ENCODE measurements at regions not wholly inside any gene's neighbourhood (a gene's known extent, or its start where the extent isn't known, plus 50 kb on each side); places are given as distances from the start of the nearest gene placed in this dataset.

DNA sequence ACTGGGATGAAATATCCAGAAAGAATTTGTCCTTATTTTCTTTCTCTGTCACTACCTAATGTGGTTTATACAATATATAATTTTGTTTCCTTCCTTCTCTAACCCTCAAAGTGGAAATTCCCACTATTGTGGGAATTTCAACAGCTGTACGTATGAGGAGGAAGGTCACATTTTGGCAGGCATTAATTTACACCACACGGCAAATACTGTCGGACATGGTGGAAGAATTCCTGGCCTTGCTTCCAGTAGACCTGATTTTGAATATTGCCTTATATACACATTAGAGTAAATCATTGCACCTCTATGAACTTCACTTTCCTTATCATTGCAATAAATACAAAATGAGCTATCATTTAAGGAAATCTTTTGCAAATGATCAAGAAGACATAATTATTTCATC is 358.1 kb upstream of the ETAA1 start:
- Histone ChIP-seq H3K4me3 (ENCODE audit: low read depth, low read length) (no peak overlapping the region), H3K27ac (ENCODE audit: extremely low read depth, low read depth, low read length) (no peak overlapping the region), H3K9me3 (ENCODE audit: control insufficient read depth, insufficient read depth, low read depth, low read length) (no peaks in the 10 kb centered on the region), H3K4me1 (ENCODE audit: control insufficient read depth, insufficient read depth, low read length) (peaks cover 15% of the 10 kb centered on the region), H3K36me3 (ENCODE audit: control insufficient read depth in 2 of 2, insufficient read depth in 1 of 2, low read length in 2 of 2) (no peaks in the 10 kb centered on the region)
- POLR2A ChIA-PET: no interaction called here
- TF ChIP-seq ZNF266 (tag by site-specific recombination; IDR thresholded peaks at IDR 0.05; ENCODE audit: low read depth) (no peak), ZNF140 (tag by site-specific recombination; IDR thresholded peaks at IDR 0.05) (no peak), ZNF169 (tag by site-specific recombination; IDR thresholded peaks at IDR 0.05) (no peak), ZNF248 (tag by site-specific recombination; IDR thresholded peaks at IDR 0.05) (no peak), ZFP41 (tag by site-specific recombination; IDR thresholded peaks at IDR 0.05; ENCODE audit: borderline replicate concordance) (no peak), ZNF184 (tag by site-specific recombination; IDR thresholded peaks at IDR 0.05) (no peak), ZNF10 (tag by site-specific recombination; IDR thresholded peaks at IDR 0.05) (no peak), ZNF621 (tag by site-specific recombination; IDR thresholded peaks at IDR 0.05) (no peak), ZNF830 (tag by site-specific recombination; IDR thresholded peaks at IDR 0.05; ENCODE audit: low read depth) (no peak)
- TF ChIP-seq, protein P1, sequence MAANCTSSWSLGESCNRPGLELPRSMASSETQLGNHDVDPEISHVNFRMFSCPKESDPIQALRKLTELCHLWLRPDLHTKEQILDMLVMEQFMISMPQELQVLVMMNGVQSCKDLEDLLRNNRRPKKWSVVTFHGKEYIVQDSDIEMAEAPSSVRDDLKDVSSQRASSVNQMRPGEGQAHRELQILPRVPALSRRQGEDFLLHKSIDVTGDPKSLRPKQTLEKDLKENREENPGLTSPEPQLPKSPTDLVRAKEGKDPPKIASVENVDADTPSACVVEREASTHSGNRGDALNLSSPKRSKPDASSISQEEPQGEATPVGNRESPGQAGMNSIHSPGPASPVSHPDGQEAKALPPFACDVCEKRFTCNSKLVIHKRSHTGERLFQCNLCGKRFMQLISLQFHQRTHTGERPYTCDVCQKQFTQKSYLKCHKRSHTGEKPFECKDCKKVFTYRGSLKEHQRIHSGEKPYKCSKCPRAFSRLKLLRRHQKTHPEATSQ (tag by site-specific recombination; IDR thresholded peaks at IDR 0.05): no peak
- TF ChIP-seq, protein P2, sequence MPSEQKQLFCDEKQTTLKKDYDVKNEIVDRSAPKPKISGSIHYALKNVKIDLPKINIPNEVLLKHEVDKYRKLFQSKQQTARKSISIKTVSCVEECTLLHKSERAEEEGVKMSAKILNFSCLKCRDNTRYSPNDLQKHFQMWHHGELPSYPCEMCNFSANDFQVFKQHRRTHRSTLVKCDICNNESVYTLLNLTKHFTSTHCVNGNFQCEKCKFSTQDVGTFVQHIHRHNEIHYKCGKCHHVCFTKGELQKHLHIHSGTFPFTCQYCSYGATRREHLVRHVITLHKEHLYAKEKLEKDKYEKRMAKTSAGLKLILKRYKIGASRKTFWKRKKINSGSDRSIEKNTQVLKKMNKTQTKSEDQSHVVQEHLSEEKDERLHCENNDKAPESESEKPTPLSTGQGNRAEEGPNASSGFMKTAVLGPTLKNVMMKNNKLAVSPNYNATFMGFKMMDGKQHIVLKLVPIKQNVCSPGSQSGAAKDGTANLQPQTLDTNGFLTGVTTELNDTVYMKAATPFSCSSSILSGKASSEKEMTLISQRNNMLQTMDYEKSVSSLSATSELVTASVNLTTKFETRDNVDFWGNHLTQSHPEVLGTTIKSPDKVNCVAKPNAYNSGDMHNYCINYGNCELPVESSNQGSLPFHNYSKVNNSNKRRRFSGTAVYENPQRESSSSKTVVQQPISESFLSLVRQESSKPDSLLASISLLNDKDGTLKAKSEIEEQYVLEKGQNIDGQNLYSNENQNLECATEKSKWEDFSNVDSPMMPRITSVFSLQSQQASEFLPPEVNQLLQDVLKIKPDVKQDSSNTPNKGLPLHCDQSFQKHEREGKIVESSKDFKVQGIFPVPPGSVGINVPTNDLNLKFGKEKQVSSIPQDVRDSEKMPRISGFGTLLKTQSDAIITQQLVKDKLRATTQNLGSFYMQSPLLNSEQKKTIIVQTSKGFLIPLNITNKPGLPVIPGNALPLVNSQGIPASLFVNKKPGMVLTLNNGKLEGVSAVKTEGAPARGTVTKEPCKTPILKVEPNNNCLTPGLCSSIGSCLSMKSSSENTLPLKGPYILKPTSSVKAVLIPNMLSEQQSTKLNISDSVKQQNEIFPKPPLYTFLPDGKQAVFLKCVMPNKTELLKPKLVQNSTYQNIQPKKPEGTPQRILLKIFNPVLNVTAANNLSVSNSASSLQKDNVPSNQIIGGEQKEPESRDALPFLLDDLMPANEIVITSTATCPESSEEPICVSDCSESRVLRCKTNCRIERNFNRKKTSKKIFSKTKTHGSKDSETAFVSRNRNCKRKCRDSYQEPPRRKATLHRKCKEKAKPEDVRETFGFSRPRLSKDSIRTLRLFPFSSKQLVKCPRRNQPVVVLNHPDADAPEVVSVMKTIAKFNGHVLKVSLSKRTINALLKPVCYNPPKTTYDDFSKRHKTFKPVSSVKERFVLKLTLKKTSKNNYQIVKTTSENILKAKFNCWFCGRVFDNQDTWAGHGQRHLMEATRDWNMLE (tag by site-specific recombination; conservative IDR thresholded peaks at IDR 0.05; ENCODE audit: low read depth): no peak
- CTCF ChIA-PET: interaction anchor here (0.6 kb wide), 1 partner anchor 126 kb away, joined by 3 read pairs; no protein-coding TSS in a partner anchor

DNA sequence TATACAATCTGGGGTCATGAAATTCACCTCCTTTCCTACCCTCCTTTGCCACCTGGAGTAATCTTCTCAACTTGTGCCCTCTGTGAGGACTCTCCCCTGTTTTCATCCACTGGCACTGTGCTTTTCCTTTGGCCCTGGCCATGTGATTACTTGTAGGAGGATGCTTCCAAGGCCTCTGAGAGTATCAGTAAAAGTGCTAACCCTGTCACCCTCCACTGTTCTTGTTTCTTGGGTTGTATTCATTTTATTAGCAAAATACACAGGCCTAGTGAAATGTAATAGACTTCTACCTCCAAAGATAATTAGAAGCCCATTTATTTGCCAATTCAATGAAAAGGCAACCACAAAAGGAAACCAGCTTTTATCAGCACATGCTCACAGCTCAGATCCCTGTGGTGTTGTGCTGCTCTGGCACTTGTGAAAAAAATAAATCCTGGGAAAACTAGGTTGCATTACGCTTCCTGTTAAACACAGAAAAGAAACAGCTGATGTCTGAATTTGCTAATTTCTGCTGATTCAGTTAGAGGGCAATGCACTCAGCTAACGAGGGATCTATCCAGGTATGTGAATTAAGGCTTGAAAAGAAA is 357.5 kb upstream of the ETAA1 start:
- ChIA-PET POLR2A (no interaction called here), CTCF (no interaction called here)
- no peak for TF ChIP-seq ZNF16 (tag by site-specific recombination; IDR thresholded peaks at IDR 0.05; ENCODE audit: low read depth)
- no peak overlapping the region for H3K4me3 ChIP-seq (ENCODE audit: low read depth, low read length)
- H3K4me1 ChIP-seq (ENCODE audit: control insufficient read depth, insufficient read depth, low read length): peaks cover 15% of the 10 kb centered on the region
- no peak overlapping the region for H3K27ac ChIP-seq (ENCODE audit: extremely low read depth, low read depth, low read length)
- H3K36me3 ChIP-seq (ENCODE audit: control insufficient read depth in 2 of 2, insufficient read depth in 1 of 2, low read length in 2 of 2): no peaks in the 10 kb centered on the region
- no peaks in the 10 kb centered on the region for H3K9me3 ChIP-seq (ENCODE audit: control insufficient read depth, insufficient read depth, low read depth, low read length)

DNA sequence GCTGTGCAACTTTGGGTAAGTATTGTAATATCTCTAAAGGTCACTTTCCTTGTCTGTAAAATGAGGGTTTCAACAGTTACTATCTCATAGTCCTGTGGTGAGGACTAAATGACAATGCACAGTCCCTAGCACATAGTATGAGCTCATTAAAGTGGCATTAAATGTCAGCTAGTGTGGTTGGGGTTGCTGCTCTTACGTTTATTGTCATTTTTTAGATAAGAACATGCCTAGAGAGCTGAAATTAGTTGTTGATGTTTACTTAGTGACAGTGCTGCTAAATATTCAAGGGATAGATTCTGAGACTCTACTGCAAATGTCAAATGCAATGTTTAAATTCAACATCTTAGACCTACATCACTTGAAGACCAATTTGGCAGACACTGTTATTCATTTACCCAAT is 356.1 kb upstream of the ETAA1 start:
- no peaks in the 10 kb centered on the region for H3K9me3 ChIP-seq (ENCODE audit: control insufficient read depth, insufficient read depth, low read depth, low read length)
- H3K4me3 ChIP-seq (ENCODE audit: low read depth, low read length): no peak overlapping the region
- no peaks in the 10 kb centered on the region for H3K36me3 ChIP-seq (ENCODE audit: control insufficient read depth in 2 of 2, insufficient read depth in 1 of 2, low read length in 2 of 2)
- no peak overlapping the region for H3K27ac ChIP-seq (ENCODE audit: extremely low read depth, low read depth, low read length)
- peaks cover 15% of the 10 kb centered on the region for H3K4me1 ChIP-seq (ENCODE audit: control insufficient read depth, insufficient read depth, low read length)
- ChIA-PET CTCF (interaction anchor here (0.9 kb wide), 1 partner anchor 10 kb away, joined by 3 read pairs; no protein-coding TSS in a partner anchor), POLR2A (no interaction called here)
- TF ChIP-seq ZNF664 (tag by site-specific recombination; IDR thresholded peaks at IDR 0.05) (0 out of 2 replicates have a peak, but pooled peaks have one; percentile 36), KLF1 (tag by site-specific recombination; IDR thresholded peaks at IDR 0.05) (no peak), ZNF366 (tag by site-specific recombination; conservative IDR thresholded peaks at IDR 0.05) (no peak), ZBTB7A (tag by site-specific recombination; IDR thresholded peaks at IDR 0.05; ENCODE audit: low read depth) (no peak), ZNF544 (tag by site-specific recombination; IDR thresholded peaks at IDR 0.05) (no peak), FEZF1 (tag by site-specific recombination; IDR thresholded peaks at IDR 0.05) (peak; percentile 62; the same call in 1 of the 2 replicates), MEIS1 (CRISPR knock-in tag; IDR thresholded peaks at IDR 0.05; ENCODE audit: borderline replicate concordance) (no peak), ZNF785 (tag by site-specific recombination; IDR thresholded peaks at IDR 0.05) (no peak), KLF10 (tag by site-specific recombination; IDR thresholded peaks at IDR 0.05) (no peak), GLI2 (tag by site-specific recombination; IDR thresholded peaks at IDR 0.05; ENCODE audit: borderline replicate concordance, low read depth) (no peak)
- TF ChIP-seq, protein P3, sequence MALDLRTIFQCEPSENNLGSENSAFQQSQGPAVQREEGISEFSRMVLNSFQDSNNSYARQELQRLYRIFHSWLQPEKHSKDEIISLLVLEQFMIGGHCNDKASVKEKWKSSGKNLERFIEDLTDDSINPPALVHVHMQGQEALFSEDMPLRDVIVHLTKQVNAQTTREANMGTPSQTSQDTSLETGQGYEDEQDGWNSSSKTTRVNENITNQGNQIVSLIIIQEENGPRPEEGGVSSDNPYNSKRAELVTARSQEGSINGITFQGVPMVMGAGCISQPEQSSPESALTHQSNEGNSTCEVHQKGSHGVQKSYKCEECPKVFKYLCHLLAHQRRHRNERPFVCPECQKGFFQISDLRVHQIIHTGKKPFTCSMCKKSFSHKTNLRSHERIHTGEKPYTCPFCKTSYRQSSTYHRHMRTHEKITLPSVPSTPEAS (tag by site-specific recombination; IDR thresholded peaks at IDR 0.05): no peak
- TF ChIP-seq, protein P4, sequence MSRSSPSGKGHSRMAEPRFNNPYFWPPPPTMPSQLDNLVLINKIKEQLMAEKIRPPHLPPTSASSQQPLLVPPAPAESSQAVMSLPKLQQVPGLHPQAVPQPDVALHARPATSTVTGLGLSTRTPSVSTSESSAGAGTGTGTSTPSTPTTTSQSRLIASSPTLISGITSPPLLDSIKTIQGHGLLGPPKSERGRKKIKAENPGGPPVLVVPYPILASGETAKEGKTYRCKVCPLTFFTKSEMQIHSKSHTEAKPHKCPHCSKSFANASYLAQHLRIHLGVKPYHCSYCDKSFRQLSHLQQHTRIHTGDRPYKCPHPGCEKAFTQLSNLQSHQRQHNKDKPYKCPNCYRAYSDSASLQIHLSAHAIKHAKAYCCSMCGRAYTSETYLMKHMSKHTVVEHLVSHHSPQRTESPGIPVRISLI (tag by site-specific recombination; IDR thresholded peaks at IDR 0.05): no peak
